ENCODE measurements at regions not wholly inside any gene's neighbourhood (a gene's known extent, or its start where the extent isn't known, plus 50 kb on each side); places are given as distances from the start of the nearest gene placed in this dataset.

DNA sequence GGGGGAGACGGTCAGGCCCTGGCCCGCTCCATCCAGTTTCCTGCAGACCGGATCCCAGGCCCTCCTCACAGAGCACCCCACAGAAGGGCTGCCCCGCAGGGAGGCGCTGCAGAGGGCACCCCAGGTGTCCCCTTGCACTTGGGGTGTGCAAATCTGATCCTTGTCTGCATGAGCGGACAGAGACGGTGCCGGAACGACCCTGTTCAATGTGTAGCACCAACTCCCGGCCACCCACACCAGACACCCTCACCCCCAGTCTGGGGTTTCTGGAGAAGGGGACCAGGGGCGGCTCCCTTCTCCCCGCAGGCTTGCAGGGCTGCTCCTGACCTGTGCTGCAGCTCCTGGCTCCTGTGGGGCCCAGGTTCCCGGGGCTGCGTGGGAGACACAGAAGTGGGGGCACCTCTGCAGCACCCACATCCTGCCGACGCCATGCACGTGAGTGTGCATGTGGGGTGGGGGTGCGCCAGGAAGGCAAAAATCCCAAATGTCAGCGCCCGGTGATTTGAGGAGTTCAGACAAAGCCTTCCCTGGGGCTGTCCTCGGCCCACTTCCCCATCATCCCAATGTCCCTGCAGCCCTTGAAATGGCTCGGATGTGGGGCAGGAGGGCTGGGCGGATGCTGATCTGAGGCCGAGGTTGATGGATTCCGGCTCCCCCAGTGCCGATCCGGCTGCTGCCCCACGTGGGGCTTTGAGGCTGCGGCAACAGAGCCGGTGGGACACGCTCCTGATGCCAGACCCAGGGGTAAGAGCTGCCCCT, 85.3 kb upstream of the BHLHE23 start:
- intact Hi-C loops (cut with DNase I), result no loop called here
- ATAC-seq, result no peak
- DNase-seq (ENCODE audit: missing footprints), result peak; percentile 56

DNA sequence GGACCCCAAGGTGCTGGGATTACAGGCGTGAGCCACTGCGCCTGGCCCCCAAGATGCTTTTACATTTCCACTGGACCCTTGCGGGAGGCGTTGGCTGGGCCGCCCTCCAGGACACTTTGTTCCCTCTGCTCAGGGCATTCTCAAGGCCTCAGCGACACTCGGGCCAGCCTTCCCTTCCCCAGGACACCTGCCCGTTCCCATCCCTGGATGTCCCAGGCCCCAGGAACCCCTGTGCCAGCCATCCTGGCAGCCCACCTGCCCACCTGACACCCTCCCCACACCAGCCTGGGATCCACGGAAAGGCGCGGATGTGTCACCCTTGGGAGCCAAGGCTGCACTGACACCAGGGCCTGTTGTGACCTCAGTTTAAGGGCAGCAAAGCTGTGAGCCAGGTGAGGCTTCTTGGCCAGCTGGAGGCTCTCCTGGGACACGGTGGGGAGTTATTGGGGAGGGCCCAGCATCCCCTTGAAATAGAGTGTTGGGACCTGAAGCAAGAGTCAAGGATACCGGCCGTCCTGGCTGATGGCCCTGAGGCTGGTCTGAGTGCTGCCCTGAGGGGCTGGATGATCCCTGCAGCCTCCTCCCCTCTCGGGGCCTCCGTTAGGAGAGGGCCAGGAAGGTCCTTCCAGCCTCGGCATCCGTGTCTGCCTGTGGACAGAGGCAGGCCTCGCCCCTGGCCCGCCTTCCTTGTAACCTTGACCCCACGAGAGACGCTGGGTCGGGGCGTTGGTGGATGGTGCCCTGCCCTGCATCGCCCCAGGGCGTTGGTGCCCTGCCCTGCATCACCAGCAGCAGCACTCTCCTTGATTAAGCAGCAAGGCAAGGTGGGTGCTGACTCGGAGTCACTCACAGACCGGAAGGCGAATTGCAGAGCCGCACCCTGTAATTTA, 84.2 kb upstream of the BHLHE23 start:
- ATAC-seq, result no peak
- peak; percentile 65 for DNase-seq (ENCODE audit: missing footprints)
- intact Hi-C loops (cut with DNase I), result no loop called here

DNA sequence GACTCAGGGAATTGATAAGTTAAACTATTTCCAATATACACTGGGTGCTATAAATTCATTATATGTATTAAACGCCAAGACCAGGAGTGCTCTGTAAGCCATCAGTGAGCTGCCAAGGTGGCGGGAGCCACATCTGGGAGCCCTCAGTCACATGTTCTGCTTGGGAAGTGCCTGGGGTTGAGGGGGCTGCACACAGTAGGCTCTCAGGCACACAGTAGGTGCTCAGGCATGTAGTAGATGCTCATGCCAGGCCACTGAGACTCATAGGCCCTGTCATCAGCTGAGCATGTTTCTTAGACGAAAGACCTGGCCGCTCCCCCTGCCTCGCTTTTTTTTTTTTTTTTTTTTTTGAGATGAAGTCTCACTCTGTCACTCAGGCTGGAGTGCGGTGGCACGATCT, 83.3 kb upstream of the BHLHE23 start:
- ATAC-seq (no peak), DNase-seq (ENCODE audit: missing footprints) (no peak)
- intact Hi-C loops (cut with DNase I), result no loop called here

DNA sequence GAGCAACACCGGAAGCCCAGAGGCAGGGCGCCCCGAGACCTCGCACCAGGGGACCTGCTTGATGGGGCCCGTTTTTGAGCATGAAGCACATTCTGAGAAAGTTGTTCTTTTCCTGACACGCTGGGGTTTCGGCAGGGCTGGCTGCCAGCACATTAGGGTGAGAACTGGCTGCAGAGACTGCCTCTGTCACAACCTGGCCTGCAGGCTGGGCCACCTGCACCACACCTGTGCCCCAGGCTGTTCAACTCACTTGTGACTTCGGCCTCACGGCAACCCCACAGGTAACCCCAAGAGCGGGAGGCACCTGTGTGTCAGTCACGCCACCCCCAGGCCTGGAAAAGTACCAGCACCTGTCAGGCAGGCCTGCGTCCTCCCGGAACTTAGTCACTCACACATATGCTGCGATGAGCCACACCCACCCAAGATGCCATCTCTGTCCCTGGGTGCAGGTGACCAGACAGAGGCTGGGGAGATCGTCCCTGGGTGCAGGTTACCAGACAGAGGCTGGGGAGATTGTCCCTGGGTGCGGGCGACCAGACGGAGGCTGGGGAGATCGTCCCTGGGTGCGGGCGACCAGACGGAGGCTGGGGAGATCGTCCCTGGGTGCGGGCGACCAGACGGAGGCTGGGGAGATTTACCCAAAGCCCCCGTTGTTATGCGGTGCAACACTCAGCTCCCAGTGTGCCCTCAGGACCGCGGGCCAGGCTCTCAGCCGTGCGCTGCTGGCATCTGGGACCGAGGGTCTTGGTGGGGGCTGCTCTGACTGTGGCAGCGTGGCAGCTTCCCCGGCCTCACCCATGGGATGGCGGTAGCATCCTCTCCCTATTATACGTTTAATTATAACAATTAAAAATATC, 82.5 kb upstream of the BHLHE23 start:
- intact Hi-C loops (cut with DNase I), result no loop called here

DNA sequence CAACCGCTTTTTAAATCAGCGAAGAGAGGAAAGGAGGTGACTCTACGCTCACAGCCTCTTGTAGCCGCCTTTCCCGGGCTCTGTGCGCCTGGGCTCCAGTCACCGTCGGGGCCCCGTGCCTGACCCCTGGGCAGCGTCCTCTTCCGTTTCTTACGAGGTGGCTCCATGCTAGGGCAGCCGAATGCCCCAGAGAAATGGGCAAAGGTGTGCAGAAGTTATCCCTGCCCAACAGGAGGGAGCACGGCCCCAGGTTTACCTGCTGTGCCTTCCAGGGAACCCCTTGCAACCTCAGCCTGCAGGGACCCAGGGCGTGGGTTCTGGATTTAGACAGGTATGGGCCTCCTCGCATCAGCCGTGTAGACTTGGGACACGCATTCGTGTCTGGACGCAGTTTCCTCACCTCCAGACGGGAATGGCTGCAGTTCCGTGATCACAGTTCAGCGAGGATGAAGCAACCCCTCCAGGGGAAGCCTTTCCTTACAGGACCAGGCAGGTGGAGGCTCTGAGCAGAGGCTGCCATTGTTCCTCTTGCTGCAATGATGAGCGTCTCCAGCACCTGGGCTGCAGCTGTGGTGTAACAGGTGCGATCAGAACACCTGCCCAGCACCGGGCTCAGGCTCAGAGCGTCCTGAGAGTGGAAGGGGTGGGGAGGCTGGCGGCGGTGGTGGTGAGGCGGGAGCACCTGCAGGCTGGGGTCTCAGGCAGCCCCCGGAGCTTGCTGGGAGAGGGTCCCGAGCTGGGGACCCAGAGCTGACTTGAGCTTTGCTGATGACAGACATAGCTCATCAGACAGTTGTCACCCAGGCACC, 81.3 kb upstream of the BHLHE23 start:
- intact Hi-C loops (cut with DNase I), result no loop called here
- ATAC-seq, result no peak
- DNase-seq (ENCODE audit: missing footprints), result peak; percentile 51

More for the DNA sequence above, 82.5 kb upstream of the BHLHE23 start:
- ATAC-seq (no peak), DNase-seq (ENCODE audit: missing footprints) (peak; percentile 63)

DNA sequence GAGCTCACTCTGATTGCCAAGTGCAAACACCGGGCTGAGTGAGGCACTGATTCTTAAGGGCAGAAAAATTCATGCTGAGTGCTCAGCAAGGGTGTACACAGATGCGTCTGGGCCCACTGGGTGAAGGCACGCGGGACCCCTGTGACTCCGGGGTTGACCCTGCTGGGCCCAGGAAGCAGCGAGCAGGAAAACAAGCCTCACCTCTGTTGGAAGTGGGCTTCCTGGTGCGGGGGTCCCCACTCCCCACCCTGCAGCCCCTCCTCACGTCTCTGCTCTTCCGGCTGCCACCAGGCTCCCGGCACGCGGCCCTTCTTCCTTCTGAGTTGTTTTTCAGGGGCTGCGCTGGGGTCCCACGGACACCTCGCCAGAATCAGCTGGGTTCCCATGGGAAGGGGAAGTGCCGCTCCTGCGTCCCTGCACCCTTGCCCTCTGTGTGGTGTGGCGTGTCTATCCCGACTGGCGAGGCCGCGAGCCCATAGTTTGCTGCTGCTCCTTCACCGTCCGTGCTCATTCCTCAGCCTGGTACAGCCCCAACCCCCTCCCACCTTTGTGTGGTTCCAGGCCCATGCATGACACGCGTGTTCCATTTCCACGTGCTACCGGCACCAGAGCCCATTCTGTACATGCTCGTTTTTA, 80.6 kb upstream of the BHLHE23 start:
- DNase-seq (ENCODE audit: missing footprints) (peak; percentile 56), ATAC-seq (no peak)
- intact Hi-C loops (cut with DNase I), result no loop called here

DNA sequence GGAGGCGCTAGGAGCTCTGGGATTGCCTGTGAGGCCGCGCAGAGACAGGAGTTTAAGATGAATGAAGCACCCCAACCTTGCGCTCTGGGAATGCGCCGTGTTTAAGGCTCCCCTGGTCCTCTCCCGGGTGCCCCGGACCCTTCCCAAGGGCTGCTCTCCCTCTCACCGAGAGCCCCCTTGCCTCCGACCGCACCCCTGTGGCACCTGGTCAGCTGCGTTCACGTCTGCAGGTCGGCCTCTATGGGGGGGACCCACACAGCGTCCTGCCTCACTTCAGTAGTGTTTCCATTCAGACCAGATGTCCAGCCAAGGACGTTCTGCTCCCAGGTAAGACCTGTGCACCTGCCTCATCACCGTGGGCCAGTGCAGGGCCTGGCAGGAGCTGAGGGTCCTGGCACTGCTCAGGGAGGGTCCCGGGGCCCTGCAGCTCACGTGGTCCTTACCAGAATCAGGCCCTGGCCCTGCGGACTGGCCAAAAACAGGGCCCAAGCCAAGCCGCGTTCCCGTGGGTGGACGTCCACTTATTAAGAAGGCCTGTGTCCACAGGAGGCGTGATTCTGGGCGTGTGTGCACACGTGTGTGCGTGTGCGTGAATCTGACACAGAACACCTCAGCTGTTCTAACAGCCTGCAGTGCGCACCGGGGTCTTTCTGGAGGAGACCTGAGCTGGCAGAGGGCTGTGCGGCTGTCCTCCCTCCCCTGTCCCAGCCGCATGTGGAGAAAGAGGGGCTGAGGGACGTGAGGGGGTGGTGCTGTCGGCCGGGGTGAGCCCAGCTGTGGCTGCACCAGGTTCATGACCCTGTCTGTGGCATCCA, 79.9 kb upstream of the BHLHE23 start:
- DNase-seq (ENCODE audit: missing footprints) (peak; percentile 66), ATAC-seq (no peak)
- intact Hi-C loops (cut with DNase I), result no loop called here

DNA sequence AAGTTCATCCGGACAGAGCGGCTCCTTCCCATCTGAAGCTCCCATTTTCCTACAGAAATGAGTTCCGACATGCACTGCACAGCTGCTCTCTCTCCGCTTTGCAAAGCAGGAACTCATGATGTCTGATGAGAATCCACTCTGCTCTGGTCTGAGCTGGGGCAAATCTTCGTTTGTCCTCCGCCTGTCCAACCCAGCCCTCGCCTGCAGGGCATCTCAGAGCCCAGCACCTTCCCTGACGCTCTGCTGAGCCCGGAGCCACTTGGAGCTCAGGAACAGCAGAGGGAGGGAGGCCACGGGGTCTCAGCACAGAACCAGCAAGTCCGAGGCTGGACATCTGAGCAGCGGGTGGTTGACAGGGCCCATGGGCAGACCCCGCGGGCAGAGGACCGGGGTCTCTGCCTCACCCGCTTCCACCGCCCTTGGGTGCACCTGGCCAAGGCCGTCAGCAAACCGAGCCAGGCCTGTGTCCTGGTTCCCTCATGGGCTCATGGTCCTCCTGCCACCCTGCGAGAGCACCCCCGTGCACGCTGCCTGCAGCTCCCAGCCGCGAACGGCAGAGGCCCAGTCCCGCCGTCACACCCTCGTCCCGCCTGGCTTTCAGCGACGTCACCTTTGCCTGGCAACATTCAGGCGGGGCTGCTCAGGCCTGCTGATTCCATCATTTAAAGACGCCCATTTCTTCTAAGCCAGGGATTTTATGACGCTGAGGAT, 78.5 kb upstream of the BHLHE23 start:
- intact Hi-C loops (cut with DNase I), result no loop called here
- DNase-seq (ENCODE audit: missing footprints), result peak; percentile 40
- ATAC-seq, result no peak

DNA sequence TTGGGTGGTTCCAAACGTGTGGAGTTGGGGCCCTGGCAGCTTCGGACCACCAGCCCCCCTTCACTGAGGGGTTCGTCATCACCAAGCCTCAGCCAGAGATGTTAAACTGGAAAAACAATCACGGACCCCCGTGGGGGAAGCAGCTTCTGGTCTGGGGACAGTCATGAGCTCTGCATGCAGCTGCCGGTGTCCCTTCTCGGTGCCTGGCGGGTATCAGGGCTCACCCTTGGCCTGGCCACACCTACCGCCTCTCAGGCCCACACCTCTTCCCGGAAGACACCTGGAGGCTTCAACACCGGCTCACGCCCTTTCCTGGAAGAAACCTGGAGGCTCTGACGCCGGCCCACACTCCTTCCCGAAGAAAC, 77.8 kb upstream of the BHLHE23 start:
- no peak for ATAC-seq
- intact Hi-C loops (cut with DNase I), result no loop called here
- DNase-seq (ENCODE audit: missing footprints), result peak; percentile 4

DNA sequence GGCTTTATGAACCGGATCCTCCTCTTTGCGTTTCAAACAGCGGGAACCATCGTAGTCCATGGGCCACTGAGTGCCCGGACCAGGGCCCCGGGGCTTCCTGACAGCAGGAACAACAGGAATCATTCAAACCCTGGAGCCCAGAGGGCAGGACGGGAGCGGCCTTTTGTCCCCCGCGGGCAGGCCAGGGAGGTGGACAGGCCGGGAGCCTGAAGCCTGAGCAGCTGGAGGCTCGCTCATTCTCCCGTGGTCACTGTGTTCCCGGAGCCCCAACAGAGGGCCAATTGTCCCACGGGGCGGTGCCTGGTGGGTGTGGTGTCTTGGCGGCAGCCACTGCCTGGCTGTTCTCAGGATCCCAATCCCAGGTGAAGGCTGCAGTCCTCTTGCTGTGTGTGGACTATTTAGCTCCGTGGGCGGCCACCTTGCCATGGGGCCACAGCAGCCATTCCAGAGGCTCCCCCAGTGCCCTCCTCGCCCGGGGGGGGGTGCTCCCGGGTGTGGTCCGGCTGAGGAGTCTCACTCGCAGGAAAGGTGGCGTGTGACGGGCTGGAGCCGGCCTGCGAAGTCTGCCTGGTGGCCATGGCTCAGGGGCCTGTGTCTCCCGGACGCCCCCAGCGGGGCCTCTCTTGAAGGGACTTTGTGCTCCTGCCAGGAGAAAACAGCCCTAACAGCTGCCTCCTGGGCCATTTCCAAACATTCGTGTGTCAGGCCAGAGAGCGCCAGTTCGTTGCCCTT, 77.2 kb upstream of the BHLHE23 start:
- ATAC-seq (no peak), DNase-seq (ENCODE audit: missing footprints) (peak; percentile 53)
- intact Hi-C loops (cut with DNase I), result no loop called here

DNA sequence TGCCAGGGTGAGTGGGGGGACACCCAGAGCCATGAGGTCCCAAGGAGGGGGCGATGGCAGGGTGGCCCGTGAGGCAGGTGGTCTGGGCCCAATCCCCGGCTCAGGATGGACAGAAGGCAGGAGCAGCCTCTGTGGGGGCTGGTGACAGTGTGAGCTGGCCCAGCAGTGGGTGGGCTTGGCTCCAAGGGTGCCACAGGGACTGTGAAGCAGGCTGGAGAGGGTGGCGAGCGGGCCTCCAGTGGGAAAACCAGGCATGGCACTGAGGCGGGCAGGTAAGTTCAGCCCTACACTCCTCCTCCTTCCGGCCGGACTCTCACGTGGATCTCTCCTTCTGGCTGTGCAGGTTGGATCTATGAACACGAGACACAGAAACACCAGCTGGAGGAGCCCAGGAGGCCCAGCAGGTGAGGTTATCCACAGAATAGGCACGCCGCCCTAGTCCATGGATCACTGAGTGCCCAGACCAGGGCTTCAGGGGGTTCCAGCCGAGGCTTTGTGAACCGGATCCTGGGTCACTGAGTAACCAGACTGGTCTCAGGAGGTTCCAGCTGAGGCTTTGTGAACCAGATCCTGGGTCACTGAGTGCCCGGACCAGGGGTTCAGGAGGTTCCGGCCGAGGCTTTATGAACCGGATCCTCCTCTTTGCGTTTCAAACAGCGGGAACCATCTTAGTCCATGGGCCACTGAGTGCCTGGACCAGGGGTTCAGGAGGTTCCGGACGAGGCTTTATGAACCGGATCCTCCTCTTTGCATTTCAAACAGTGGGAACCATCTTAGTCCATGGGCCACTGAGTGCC, 76.4 kb upstream of the BHLHE23 start:
- ATAC-seq (no peak), DNase-seq (ENCODE audit: missing footprints) (peak; percentile 33)
- intact Hi-C loops (cut with DNase I), result no loop called here

DNA sequence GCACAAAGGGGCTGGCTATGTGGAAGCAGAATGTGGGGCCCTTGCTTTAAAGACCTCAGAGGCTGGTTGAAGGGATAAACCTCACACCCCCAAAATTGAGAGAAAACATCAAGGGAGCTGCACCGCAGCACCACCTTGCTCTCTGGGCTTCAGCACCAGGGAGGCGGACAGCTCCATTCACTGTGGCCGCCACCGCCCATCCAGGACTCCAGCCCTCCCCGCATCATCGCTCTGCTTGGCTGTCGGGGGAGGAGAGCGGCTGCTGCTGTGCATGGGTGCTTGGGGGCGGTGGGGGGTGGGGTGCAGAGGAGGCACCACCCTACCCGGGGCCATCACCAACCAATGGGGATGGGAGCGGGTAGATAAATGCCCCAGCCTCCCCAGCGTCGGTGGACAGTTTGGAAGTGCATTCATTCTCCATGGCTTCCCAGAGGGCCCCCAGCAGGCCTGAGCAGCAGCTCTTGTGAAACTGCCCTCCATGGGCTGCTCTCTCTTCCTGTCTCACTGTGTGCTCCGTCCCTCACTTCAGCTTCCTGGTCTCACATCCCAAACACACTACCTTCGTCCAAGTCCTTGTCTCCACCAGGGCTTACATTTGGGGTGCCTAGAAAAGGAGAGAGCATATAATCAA, 75.7 kb upstream of the BHLHE23 start:
- ATAC-seq (no peak), DNase-seq (ENCODE audit: missing footprints) (peak; percentile 15)
- intact Hi-C loops (cut with DNase I), result no loop called here

DNA sequence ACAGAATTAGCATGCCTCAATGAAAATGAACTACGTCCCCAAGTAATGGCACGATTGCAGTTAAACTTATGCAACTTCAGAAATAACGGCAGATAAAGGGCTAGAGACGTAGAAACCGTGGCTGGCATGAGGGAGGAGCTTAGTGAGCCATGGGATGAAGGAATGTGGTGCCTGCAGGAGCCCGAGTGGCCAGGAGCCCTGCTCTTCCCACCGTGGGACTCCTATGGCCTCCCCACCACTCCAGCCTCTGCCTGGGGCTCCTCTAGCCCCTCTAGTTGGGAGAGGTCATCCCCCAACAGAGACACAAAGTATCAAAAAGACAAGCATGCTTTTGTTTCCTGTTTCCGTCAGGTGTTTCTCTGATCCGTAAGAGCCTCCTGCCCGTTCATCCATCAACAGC, 75.1 kb upstream of the BHLHE23 start:
- intact Hi-C loops (cut with DNase I), result no loop called here
- ATAC-seq, result no peak
- no peak for DNase-seq (ENCODE audit: missing footprints)

DNA sequence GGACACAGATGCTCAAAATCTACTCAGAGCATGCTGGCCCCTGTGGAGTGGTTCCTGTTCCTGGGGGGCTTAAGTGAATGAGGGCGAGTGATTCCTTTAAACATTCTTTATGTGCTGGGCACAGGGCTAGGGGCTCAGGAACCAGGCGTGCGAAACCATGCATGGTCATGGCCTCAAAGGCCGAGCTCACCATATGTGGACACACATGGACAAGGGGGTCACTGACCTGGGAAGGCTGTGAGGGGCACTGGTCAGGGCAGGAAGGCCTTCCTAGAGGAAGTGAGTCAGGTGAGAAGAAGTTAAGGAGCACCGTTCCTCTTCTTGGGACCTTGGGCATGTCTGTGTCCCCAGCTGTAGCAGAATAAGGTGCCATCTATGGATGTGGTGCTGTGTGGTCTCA, 74.6 kb upstream of the BHLHE23 start:
- intact Hi-C loops (cut with DNase I), result no loop called here
- ATAC-seq, result no peak
- DNase-seq (ENCODE audit: missing footprints), result no peak

DNA sequence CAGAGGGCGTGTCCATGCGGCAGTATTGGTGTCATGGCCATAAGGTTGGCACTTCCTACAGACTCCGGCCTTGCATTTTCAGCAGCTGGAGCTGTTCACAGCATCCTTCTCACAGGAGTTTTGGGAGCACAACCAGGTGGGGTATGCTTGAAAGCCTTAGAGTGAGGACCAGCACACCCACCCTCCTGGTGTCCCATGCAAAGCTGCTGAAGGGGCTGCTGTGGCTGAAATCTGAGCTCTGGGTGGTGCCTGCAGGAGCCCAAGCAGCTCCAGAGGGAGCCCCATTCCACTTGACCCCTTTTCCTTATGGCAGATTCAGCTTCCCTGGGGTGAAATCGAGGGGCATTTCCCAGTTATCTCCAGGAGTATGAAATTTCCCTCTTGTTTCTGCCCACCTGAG, 74.0 kb upstream of the BHLHE23 start:
- ATAC-seq (no peak), DNase-seq (ENCODE audit: missing footprints) (no peak)
- intact Hi-C loops (cut with DNase I), result no loop called here

Data from Right ventricle myocardium inferior (tissue), 1 donor.